ENCODE measurements at regions not wholly inside any gene's neighbourhood (a gene's known extent, or its start where the extent isn't known, plus 50 kb on each side); places are given as distances from the start of the nearest gene placed in this dataset.

DNA sequence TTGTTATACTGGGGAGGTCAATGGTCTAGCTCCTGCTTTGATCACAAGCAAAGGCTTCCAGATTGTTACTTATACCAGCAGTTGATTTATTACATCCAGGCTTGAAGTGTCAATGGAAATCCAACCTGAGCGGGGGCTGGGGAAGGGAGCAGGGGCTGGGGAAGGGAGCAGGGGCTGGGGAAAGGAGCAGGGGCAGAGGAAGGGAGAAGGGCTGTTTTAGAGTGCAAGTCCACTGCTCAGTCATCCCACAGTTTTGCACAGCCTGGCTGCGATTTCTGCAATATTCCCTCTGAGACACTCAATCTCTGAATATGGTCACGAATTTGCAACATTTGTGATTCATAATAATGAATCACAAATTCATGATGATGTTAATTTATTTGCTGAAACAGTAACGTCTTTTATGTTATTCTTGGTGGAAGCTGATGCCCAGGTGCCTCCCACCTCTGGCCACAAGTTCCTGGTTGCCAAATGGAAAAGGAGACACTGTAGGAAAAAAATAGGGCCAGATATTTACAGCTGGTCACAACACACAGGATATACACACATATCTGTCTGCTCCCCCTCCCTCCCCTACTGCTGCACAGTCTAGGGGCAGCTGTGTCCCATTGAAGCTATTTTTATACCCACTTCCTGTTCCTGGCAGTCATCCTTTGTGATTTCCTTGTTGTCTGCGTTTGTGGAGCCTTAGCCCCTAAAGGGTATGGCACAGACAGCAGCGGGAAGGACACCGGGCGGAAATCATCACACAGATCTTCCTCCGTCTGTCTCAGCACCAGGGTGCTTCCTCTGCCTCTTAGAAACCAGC is 325.1 kb downstream of the GADD45G start:
- Histone ChIP-seq H3K4me3 (ENCODE audit: low read length) (no peak overlapping the region), H3K4me1 (ENCODE audit: control insufficient read depth, low read depth, low read length) (no peaks in the 10 kb centered on the region), H3K9ac (ENCODE audit: low read length) (no peak overlapping the region), H3K27ac (ENCODE audit: low read length) (no peak overlapping the region), H3K27me3 (ENCODE audit: control insufficient read depth, insufficient read depth, low read length) (no peaks in the 10 kb centered on the region), H3K9me3 (ENCODE audit: control insufficient read depth, low read depth, low read length) (no peaks in the 10 kb centered on the region), H3K36me3 (ENCODE audit: control insufficient read depth, low read depth, low read length) (no peaks in the 10 kb centered on the region)

DNA sequence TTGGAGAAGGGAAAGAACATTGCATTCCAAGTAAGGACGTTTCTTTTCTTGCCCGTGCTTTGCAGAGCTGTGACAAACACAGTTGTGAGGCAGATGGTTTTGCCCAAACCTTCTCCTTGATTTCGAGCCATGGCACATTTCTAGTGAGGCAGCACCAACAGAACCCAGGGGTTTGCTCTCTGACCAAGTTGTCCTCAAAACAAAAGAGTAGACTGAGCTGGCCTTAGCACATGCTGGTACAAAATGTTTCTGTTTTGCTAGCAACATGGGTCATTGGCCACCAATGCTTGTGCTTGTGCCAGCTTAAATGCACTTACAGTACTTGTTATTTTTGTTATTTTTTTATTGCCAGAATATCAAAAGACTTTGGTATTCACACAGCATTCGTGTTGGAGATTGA is 328.8 kb downstream of the GADD45G start:
- Histone ChIP-seq H3K9me3 (ENCODE audit: control insufficient read depth, low read depth, low read length) (no peaks in the 10 kb centered on the region), H3K36me3 (ENCODE audit: control insufficient read depth, low read depth, low read length) (no peaks in the 10 kb centered on the region), H3K27ac (ENCODE audit: low read length) (no peak overlapping the region), H3K4me3 (ENCODE audit: low read length) (no peak overlapping the region), H3K4me1 (ENCODE audit: control insufficient read depth, low read depth, low read length) (no peaks in the 10 kb centered on the region), H3K27me3 (ENCODE audit: control insufficient read depth, insufficient read depth, low read length) (no peaks in the 10 kb centered on the region), H3K9ac (ENCODE audit: low read length) (no peak overlapping the region)

DNA sequence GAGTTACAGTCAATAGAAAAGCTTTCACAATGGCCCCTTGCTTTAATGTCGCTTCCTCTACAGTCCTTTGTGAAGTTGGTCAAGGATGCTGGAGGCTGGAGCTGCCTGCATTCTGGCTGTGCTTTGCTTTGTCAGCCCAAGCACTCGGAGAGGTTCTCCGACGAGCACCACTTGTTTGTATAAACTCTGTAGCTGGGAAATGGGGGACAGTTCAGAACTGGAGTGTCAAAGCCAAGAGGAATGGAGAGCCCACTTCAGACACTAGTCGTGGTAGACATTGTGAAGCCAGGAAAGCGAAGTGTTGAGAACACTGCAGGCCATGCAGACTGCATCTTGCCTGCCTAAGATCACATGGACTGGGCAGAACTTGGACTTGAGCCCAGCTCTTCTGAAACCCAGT is 330.3 kb downstream of the GADD45G start:
- Histone ChIP-seq H3K4me3 (ENCODE audit: low read length) (no peak overlapping the region), H3K27me3 (ENCODE audit: control insufficient read depth, insufficient read depth, low read length) (no peaks in the 10 kb centered on the region), H3K4me1 (ENCODE audit: control insufficient read depth, low read depth, low read length) (no peaks in the 10 kb centered on the region), H3K36me3 (ENCODE audit: control insufficient read depth, low read depth, low read length) (no peaks in the 10 kb centered on the region), H3K27ac (ENCODE audit: low read length) (no peak overlapping the region), H3K9me3 (ENCODE audit: control insufficient read depth, low read depth, low read length) (no peaks in the 10 kb centered on the region), H3K9ac (ENCODE audit: low read length) (no peak overlapping the region)

DNA sequence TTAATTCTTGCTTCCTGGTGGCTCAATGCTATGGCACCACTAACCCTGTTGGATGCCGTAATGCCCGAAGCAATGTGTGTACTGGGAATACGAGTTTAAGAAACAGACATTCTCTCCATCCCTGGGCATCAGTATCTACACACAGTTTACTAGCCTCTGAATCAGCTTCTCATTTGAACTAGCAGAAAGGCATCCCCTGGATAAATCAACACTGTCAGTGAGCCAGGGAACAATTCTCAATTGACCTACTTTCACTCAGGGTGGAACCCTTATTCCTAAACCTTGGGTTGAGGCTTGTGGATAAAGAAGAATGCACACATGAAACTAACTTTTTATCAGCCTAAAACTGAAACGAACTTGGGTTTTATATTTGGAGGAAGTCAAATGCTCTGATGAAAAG is 331.0 kb downstream of the GADD45G start:
- Histone ChIP-seq H3K9me3 (ENCODE audit: control insufficient read depth, low read depth, low read length) (no peaks in the 10 kb centered on the region), H3K27ac (ENCODE audit: low read length) (no peak overlapping the region), H3K27me3 (ENCODE audit: control insufficient read depth, insufficient read depth, low read length) (no peaks in the 10 kb centered on the region), H3K4me1 (ENCODE audit: control insufficient read depth, low read depth, low read length) (no peaks in the 10 kb centered on the region), H3K9ac (ENCODE audit: low read length) (no peak overlapping the region), H3K36me3 (ENCODE audit: control insufficient read depth, low read depth, low read length) (no peaks in the 10 kb centered on the region), H3K4me3 (ENCODE audit: low read length) (no peak overlapping the region)

DNA sequence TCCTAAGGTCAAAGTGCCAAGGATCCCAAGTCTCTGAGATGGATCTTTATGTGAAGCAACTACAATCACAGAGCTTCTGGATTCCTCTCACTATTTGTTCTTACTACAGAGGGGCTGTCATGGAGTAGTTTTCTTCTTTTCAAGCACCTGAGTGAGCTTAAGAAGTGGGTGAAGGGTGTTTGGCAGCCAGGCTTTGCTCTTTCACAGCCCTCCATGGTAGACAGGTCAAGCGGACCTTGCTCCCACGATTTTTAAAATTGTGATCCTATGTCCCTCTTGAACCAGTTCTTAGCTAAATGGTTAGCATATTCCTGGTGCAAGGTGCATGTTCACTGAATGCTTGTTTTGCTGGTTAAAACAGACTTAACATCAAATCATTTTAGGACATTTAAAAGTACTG is 332.2 kb downstream of the GADD45G start:
- Histone ChIP-seq H3K36me3 (ENCODE audit: control insufficient read depth, low read depth, low read length) (no peaks in the 10 kb centered on the region), H3K27me3 (ENCODE audit: control insufficient read depth, insufficient read depth, low read length) (no peaks in the 10 kb centered on the region)

DNA sequence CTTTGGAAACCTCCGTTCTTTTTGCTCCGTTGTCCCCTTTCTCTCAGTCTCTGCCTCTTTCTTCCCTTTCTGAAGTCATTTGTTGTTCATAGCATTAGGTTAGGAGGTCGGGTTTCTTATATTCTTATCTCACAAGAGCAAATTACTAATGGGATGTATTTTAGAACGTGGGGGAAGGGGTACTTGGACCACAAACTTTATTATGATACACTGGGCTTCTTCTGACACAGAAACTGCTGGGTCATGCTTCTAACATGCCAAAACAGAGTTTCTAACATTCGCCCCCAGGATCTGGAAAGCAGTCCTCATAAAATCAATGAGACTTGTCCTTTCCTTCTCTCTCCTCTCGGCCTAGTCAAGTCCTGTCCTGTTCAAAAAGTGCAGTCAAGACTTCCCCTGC is 334.4 kb downstream of the GADD45G start:
- no peak overlapping the region for H3K4me3 ChIP-seq (ENCODE audit: low read length)
- H3K9ac ChIP-seq (ENCODE audit: low read length), result no peak overlapping the region
- no peaks in the 10 kb centered on the region for H3K9me3 ChIP-seq (ENCODE audit: control insufficient read depth, low read depth, low read length)
- H3K4me1 ChIP-seq (ENCODE audit: control insufficient read depth, low read depth, low read length), result no peaks in the 10 kb centered on the region
- no peaks in the 10 kb centered on the region for H3K27me3 ChIP-seq (ENCODE audit: control insufficient read depth, insufficient read depth, low read length)
- no peak overlapping the region for H3K27ac ChIP-seq (ENCODE audit: low read length)
- H3K36me3 ChIP-seq (ENCODE audit: control insufficient read depth, low read depth, low read length), result no peaks in the 10 kb centered on the region

More for the DNA sequence above, 332.2 kb downstream of the GADD45G start:
- no peaks in the 10 kb centered on the region for H3K4me1 ChIP-seq (ENCODE audit: control insufficient read depth, low read depth, low read length)
- H3K27ac ChIP-seq (ENCODE audit: low read length), result no peak overlapping the region
- H3K9ac ChIP-seq (ENCODE audit: low read length), result no peak overlapping the region
- H3K4me3 ChIP-seq (ENCODE audit: low read length), result no peak overlapping the region
- H3K9me3 ChIP-seq (ENCODE audit: control insufficient read depth, low read depth, low read length), result no peaks in the 10 kb centered on the region

DNA sequence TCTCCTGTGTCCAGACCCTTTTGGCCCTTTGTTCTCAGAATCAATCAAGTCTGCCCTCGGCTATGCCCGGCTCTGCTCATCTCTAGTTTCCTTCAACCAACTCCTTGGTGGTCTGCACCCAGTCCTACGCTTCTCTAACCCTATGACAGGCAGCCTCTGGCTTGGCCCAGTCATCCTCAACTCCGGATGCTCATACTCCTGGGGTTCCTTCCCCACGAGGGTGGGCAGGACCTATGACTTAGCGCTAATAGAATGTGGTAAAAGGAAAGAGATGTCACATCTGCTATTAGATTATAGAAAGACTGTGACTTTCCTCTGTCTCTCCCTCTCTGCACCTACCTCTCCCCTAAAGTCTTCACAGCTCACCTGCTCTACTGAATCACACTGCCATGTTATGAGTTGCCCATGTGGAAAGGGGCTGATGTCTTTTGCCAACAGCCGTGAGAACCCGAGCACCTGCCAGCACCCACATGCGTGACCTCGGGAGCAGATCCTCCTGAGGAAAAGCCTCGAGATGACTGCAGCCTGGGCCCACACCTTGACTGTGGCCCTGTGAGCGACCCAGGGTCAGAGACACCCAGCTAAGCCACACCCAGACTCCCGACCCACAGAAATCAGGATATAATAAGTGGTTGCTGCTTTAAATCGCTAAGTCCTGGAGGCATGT is 334.9 kb downstream of the GADD45G start:
- no peaks in the 10 kb centered on the region for H3K36me3 ChIP-seq (ENCODE audit: control insufficient read depth, low read depth, low read length)
- H3K9me3 ChIP-seq (ENCODE audit: control insufficient read depth, low read depth, low read length), result no peaks in the 10 kb centered on the region
- no peak overlapping the region for H3K4me3 ChIP-seq (ENCODE audit: low read length)
- no peaks in the 10 kb centered on the region for H3K4me1 ChIP-seq (ENCODE audit: control insufficient read depth, low read depth, low read length)
- H3K9ac ChIP-seq (ENCODE audit: low read length), result no peak overlapping the region
- no peaks in the 10 kb centered on the region for H3K27me3 ChIP-seq (ENCODE audit: control insufficient read depth, insufficient read depth, low read length)
- no peak overlapping the region for H3K27ac ChIP-seq (ENCODE audit: low read length)

DNA sequence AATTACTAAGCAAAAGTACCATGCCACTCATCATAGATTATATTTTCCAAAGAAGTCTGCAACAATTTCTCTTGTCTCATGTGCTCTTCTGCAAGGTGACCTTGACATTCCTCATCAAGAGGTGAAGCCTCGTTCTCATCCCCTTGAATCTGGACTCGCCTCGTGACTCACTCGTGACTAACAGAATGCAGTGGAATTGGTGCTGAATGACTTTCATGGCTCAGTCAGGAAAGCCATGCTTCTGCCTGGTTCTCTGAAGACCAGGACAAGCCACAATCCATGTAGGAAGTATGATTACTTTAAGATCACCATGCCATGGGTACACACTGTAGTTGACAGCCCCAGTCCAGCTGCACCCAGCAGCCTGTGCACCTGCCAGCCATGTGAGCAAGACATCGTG is 335.8 kb downstream of the GADD45G start:
- H3K9ac ChIP-seq (ENCODE audit: low read length), result no peak overlapping the region
- H3K4me1 ChIP-seq (ENCODE audit: control insufficient read depth, low read depth, low read length), result no peaks in the 10 kb centered on the region
- H3K9me3 ChIP-seq (ENCODE audit: control insufficient read depth, low read depth, low read length), result no peaks in the 10 kb centered on the region
- H3K4me3 ChIP-seq (ENCODE audit: low read length), result no peak overlapping the region
- no peaks in the 10 kb centered on the region for H3K36me3 ChIP-seq (ENCODE audit: control insufficient read depth, low read depth, low read length)
- H3K27me3 ChIP-seq (ENCODE audit: control insufficient read depth, insufficient read depth, low read length), result no peaks in the 10 kb centered on the region
- H3K27ac ChIP-seq (ENCODE audit: low read length), result no peak overlapping the region

DNA sequence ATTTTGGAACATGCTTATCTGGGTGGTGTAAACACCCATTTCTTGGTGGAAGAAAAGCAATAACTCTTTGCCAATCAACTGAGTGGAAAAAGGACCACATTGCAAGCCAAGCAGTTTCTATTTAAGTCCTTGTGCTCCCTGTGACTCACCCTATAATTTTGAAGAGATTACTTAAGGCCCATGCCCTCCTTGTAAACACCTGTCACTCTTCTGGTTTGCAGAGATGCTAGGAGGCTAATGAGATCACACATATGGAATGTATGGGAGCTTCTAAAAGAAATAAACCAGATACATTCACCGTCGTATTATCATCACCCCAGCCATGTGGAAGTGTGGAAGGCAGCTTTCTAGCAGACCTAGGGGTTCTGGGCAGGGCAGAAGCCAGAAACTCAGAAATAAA is 337.1 kb downstream of the GADD45G start:
- H3K27ac ChIP-seq (ENCODE audit: low read length), result no peak overlapping the region
- no peaks in the 10 kb centered on the region for H3K27me3 ChIP-seq (ENCODE audit: control insufficient read depth, insufficient read depth, low read length)
- no peak overlapping the region for H3K9ac ChIP-seq (ENCODE audit: low read length)
- H3K4me1 ChIP-seq (ENCODE audit: control insufficient read depth, low read depth, low read length), result no peaks in the 10 kb centered on the region
- no peaks in the 10 kb centered on the region for H3K36me3 ChIP-seq (ENCODE audit: control insufficient read depth, low read depth, low read length)
- no peaks in the 10 kb centered on the region for H3K9me3 ChIP-seq (ENCODE audit: control insufficient read depth, low read depth, low read length)
- no peak overlapping the region for H3K4me3 ChIP-seq (ENCODE audit: low read length)

DNA sequence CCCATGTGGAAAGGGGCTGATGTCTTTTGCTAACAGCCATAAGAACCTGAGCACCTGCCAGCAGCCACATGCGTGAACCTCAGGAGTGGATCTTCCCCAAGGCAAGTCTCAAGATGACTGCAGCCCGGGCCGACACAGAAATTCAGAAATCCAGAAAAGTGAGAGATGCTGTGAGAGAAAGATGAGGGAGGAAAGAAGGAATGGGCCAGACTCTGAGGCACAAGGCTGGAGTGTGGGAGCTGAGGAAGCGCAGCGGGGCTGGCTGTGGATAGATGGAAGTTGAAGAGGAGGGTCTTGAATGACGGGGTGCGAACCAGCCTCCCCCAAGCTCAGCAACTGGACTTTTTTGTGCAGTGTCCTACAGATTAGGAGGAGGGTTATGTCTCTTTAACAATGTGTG is 337.8 kb downstream of the GADD45G start:
- no peaks in the 10 kb centered on the region for H3K9me3 ChIP-seq (ENCODE audit: control insufficient read depth, low read depth, low read length)
- no peaks in the 10 kb centered on the region for H3K36me3 ChIP-seq (ENCODE audit: control insufficient read depth, low read depth, low read length)
- H3K4me3 ChIP-seq (ENCODE audit: low read length), result no peak overlapping the region
- no peaks in the 10 kb centered on the region for H3K27me3 ChIP-seq (ENCODE audit: control insufficient read depth, insufficient read depth, low read length)
- H3K4me1 ChIP-seq (ENCODE audit: control insufficient read depth, low read depth, low read length), result no peaks in the 10 kb centered on the region
- no peak overlapping the region for H3K27ac ChIP-seq (ENCODE audit: low read length)
- no peak overlapping the region for H3K9ac ChIP-seq (ENCODE audit: low read length)

DNA sequence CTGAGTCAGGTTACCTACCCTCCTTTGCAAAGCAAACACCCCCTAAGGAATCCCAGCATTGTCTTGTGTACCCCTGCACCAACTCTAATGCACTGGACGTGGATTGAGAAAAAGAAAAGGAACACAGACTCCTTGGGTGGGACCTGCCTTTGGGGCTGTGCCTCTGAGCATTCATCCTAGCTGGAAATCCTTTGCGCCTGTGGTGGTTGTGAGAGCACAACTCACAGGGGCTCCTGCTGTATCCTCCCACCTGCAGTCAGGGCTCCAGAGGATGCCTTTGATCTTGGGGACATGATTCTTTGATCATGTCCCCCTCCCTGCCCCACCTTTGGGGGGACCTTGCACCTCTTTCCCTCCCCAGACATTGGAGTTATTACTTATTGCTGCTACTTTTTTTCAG is 338.5 kb downstream of the GADD45G start:
- H3K27ac ChIP-seq (ENCODE audit: low read length), result no peak overlapping the region
- no peaks in the 10 kb centered on the region for H3K9me3 ChIP-seq (ENCODE audit: control insufficient read depth, low read depth, low read length)
- H3K36me3 ChIP-seq (ENCODE audit: control insufficient read depth, low read depth, low read length), result no peaks in the 10 kb centered on the region
- no peaks in the 10 kb centered on the region for H3K4me1 ChIP-seq (ENCODE audit: control insufficient read depth, low read depth, low read length)
- H3K9ac ChIP-seq (ENCODE audit: low read length), result no peak overlapping the region
- H3K4me3 ChIP-seq (ENCODE audit: low read length), result no peak overlapping the region
- H3K27me3 ChIP-seq (ENCODE audit: control insufficient read depth, insufficient read depth, low read length), result no peaks in the 10 kb centered on the region

DNA sequence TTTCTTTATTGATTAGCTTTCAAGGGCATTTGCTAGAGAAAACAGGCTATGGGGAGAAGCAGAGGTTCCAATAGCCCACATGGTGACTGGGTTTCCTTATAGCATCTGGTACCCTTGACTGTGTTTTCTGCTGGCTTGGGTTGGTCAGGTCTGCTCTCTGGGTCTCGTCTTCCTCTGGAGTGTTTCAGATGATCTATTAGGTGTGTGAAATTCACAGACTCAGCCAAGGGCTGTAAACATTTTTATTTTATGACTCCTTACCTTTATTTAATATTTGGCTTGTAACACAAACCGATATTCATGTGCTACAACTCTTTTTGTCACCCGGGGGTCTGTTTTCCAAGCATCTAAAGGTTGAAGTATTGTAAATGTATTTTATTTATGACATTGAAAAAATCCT is 338.9 kb downstream of the GADD45G start:
- H3K27ac ChIP-seq (ENCODE audit: low read length), result no peak overlapping the region
- no peaks in the 10 kb centered on the region for H3K4me1 ChIP-seq (ENCODE audit: control insufficient read depth, low read depth, low read length)
- no peaks in the 10 kb centered on the region for H3K9me3 ChIP-seq (ENCODE audit: control insufficient read depth, low read depth, low read length)
- H3K9ac ChIP-seq (ENCODE audit: low read length), result no peak overlapping the region
- no peaks in the 10 kb centered on the region for H3K27me3 ChIP-seq (ENCODE audit: control insufficient read depth, insufficient read depth, low read length)
- no peaks in the 10 kb centered on the region for H3K36me3 ChIP-seq (ENCODE audit: control insufficient read depth, low read depth, low read length)
- H3K4me3 ChIP-seq (ENCODE audit: low read length), result no peak overlapping the region
